PC-9 (cell line): ENCODE measurements at regions not wholly inside any gene's neighbourhood (a gene's known extent, or its start where the extent isn't known, plus 50 kb on each side); places are given as distances from the start of the nearest gene placed in this dataset.

ENCODE experiments used
- EZH2 ChIP-seq: fragments of 200-600 bp; sonication (generic); IDR thresholded peaks from 2 replicates; pipeline ENCODE4 v1.8.0; 2017; ENCODE audit warnings: antibody characterized with exemption, low read depth
- TF ChIP-seq, protein P1 (sequence below): fragments of 200-600 bp; sonication (generic); conservative IDR thresholded peaks from 2 replicates; pipeline ENCODE4 v1.6.1; 2017; ENCODE audit warnings: mixed run types, antibody characterized with exemption, mild to moderate bottlenecking, moderate library complexity

DNA sequence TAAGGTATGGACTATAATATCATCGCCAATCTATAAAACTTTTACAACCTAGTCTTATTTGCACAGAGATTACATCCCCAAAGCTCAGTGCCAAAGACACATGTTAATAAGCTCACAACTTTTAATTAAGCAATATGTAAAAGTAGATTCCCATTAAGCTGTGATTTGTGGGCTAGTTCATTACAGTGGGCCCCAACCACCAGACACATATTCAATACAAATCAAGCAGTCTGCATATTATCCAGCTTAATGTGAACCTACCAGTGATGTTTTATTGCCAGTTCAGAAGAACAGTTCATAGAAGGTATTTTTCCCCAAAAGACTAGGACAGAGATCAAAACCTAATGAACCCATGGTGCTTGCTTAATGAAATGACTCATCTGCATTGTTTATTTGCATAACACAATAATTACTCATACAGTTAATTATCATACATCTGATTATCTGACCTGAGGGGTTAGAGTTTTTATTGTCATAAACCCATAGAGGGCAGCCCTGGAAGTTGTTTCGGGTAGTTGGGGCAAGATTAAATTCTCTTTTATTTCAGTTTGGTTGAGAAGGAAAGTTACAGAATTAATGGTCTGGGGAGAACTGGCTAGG lies 831.0 kb downstream of the TFAP2A start:
- TF ChIP-seq, protein P1, sequence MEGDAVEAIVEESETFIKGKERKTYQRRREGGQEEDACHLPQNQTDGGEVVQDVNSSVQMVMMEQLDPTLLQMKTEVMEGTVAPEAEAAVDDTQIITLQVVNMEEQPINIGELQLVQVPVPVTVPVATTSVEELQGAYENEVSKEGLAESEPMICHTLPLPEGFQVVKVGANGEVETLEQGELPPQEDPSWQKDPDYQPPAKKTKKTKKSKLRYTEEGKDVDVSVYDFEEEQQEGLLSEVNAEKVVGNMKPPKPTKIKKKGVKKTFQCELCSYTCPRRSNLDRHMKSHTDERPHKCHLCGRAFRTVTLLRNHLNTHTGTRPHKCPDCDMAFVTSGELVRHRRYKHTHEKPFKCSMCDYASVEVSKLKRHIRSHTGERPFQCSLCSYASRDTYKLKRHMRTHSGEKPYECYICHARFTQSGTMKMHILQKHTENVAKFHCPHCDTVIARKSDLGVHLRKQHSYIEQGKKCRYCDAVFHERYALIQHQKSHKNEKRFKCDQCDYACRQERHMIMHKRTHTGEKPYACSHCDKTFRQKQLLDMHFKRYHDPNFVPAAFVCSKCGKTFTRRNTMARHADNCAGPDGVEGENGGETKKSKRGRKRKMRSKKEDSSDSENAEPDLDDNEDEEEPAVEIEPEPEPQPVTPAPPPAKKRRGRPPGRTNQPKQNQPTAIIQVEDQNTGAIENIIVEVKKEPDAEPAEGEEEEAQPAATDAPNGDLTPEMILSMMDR: no peak
- TF ChIP-seq EZH2: no peak
